Transverse colon (tissue), 3 donors: ENCODE measurements at regions not wholly inside any gene's neighbourhood (a gene's known extent, or its start where the extent isn't known, plus 50 kb on each side); places are given as distances from the start of the nearest gene placed in this dataset.
"Not testable (repeated sequence)": the region's sequence is repeated elsewhere in the genome, so short reads cannot be mapped to it uniquely, and the experiment has no call there.

Source experiments
- POLR2A ChIP-seq: fragments of 450-650 bp; IDR thresholded peaks from one replicate; pipeline ENCODE4 v1.6.1; 2016; ENCODE audit warnings: antibody characterized with exemption, mild to moderate bottlenecking, moderate library complexity
- TF ChIP-seq, protein P1 (sequence below), 5 experiments: fragments of 200-600 bp in 3 of 5; fragments of 450-650 bp in 2 of 5; sonication (generic) in 3 of 5; IDR thresholded peaks; 1 replicate in 2 of 5; 2 replicates in 3 of 5; pipeline ENCODE4 v1.5.1; 2016 to 2017; ENCODE audit warnings: antibody characterized with exemption in 5 of 5, inconsistent platforms in 3 of 5, mild to moderate bottlenecking in 2 of 5, moderate library complexity in 1 of 5

DNA sequence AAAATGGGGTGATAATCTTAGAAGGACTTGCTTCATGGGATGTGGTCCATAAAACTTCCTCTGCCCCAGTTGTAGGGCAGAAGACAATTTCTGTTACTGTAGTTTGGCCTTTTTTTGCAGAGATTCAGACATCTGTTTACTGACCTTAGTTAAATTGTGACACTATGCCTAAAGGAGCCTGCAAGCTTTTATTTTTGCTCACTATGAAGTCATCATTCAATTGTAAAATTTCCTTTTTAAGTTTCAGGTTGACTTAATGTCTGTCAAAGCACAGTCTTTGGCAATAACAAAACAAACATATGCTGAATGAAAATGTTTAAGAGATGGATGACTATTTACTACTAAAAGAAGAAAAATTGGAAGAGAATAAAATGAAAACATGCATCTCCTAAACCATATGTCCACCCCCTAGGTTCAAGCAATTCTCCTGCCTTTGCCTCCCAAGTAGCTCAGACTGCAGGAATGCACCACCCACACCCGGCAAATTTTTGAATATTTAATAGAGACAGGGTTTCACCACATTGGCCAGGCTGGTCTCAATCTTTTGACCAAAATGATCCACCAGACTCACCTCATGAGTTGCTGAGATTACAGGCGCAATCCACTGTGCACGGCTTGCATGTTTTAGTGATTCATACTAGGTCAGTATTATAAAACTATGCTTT, 93.5 kb upstream of the HSFY2 start:
- not testable (repeated sequence) for TF ChIP-seq POLR2A
- TF ChIP-seq, protein P1, sequence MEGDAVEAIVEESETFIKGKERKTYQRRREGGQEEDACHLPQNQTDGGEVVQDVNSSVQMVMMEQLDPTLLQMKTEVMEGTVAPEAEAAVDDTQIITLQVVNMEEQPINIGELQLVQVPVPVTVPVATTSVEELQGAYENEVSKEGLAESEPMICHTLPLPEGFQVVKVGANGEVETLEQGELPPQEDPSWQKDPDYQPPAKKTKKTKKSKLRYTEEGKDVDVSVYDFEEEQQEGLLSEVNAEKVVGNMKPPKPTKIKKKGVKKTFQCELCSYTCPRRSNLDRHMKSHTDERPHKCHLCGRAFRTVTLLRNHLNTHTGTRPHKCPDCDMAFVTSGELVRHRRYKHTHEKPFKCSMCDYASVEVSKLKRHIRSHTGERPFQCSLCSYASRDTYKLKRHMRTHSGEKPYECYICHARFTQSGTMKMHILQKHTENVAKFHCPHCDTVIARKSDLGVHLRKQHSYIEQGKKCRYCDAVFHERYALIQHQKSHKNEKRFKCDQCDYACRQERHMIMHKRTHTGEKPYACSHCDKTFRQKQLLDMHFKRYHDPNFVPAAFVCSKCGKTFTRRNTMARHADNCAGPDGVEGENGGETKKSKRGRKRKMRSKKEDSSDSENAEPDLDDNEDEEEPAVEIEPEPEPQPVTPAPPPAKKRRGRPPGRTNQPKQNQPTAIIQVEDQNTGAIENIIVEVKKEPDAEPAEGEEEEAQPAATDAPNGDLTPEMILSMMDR (IDR thresholded peaks at IDR 0.05) = not testable (repeated sequence)
